ENCODE measurements at regions not wholly inside any gene's neighbourhood (a gene's known extent, or its start where the extent isn't known, plus 50 kb on each side); places are given as distances from the start of the nearest gene placed in this dataset.

GRCh38 chr19:30159636-30160035 lies 212.5 kb upstream of the ZNF536 start:
- Histone ChIP-seq H3K9me3 (ENCODE audit: severe bottlenecking) (no peaks in the 10 kb centered on the region), H3K27ac (no peak overlapping the region), H3K36me3 (no peaks in the 10 kb centered on the region), H3K4me3 (ENCODE audit: low read depth, low read length) (no peak overlapping the region), H3K27me3 (ENCODE audit: insufficient read depth, low read depth, severe bottlenecking) (no peaks in the 10 kb centered on the region)
- DNase-seq = no peak
- no peak for TF ChIP-seq CTCF (IDR thresholded peaks at IDR 0.05; ENCODE audit: low read depth, low read length)

GRCh38 chr19:30160426-30160825 lies 211.8 kb upstream of the ZNF536 start:
- H3K27ac ChIP-seq = no peak overlapping the region
- H3K9me3 ChIP-seq (ENCODE audit: severe bottlenecking) = no peaks in the 10 kb centered on the region
- no peak for DNase-seq
- no peak for TF ChIP-seq CTCF (IDR thresholded peaks at IDR 0.05; ENCODE audit: low read depth, low read length)
- no peaks in the 10 kb centered on the region for H3K36me3 ChIP-seq
- no peaks in the 10 kb centered on the region for H3K27me3 ChIP-seq (ENCODE audit: insufficient read depth, low read depth, severe bottlenecking)
- no peak overlapping the region for H3K4me3 ChIP-seq (ENCODE audit: low read depth, low read length)

- Histone ChIP-seq H3K9me3 (ENCODE audit: severe bottlenecking) (no peaks in the 10 kb centered on the region), H3K27me3 (ENCODE audit: insufficient read depth, low read depth, severe bottlenecking) (no peaks in the 10 kb centered on the region), H3K36me3 (no peaks in the 10 kb centered on the region), H3K4me3 (ENCODE audit: low read depth, low read length) (no peak overlapping the region), H3K27ac (no peak overlapping the region)
- TF ChIP-seq CTCF (IDR thresholded peaks at IDR 0.05; ENCODE audit: low read depth, low read length) = no peak
- DNase-seq = no peak
These were observed 211.0 kb upstream of the ZNF536 start for GRCh38 chr19:30161021-30161655.

GRCh38 chr19:30161770-30162169 lies 210.4 kb upstream of the ZNF536 start:
- DNase-seq = no peak
- Histone ChIP-seq H3K27me3 (ENCODE audit: insufficient read depth, low read depth, severe bottlenecking) (no peaks in the 10 kb centered on the region), H3K9me3 (ENCODE audit: severe bottlenecking) (no peaks in the 10 kb centered on the region), H3K4me3 (ENCODE audit: low read depth, low read length) (no peak overlapping the region), H3K27ac (no peak overlapping the region), H3K36me3 (no peaks in the 10 kb centered on the region)
- no peak for TF ChIP-seq CTCF (IDR thresholded peaks at IDR 0.05; ENCODE audit: low read depth, low read length)

GRCh38 chr19:30162718-30163117 lies 209.5 kb upstream of the ZNF536 start:
- no peak for DNase-seq
- no peaks in the 10 kb centered on the region for H3K9me3 ChIP-seq (ENCODE audit: severe bottlenecking)

More at GRCh38 chr19:30162718-30163117, 209.5 kb upstream of the ZNF536 start:
- H3K36me3 ChIP-seq = no peaks in the 10 kb centered on the region
- H3K4me3 ChIP-seq (ENCODE audit: low read depth, low read length) = no peak overlapping the region
- no peak for TF ChIP-seq CTCF (IDR thresholded peaks at IDR 0.05; ENCODE audit: low read depth, low read length)
- no peak overlapping the region for H3K27ac ChIP-seq
- H3K27me3 ChIP-seq (ENCODE audit: insufficient read depth, low read depth, severe bottlenecking) = no peaks in the 10 kb centered on the region

Data from WERI-Rb-1 (cell line).